ENCODE measurements at regions not wholly inside any gene's neighbourhood (a gene's known extent, or its start where the extent isn't known, plus 50 kb on each side); places are given as distances from the start of the nearest gene placed in this dataset.
"Not testable (repeated sequence)": the region's sequence is repeated elsewhere in the genome, so short reads cannot be mapped to it uniquely, and the experiment has no call there.

- TF ChIP-seq CTCF (IDR thresholded peaks at IDR 0.05; ENCODE audit: extremely low read depth, insufficient read depth, missing control alignments): no peak
- in situ Hi-C loops (cut with MboI; ENCODE audit: low pct_unique_long_range_greater_than_20kb, low sequenced_read_pairs, unreplicated experiment): no loop called here
- no peak for DNase-seq (ENCODE audit: low spot score)
These were observed 147.4 kb downstream of the C12orf75 start for GRCh38 chr12:105477873-105478272.

- in situ Hi-C loops (cut with MboI; ENCODE audit: low pct_unique_long_range_greater_than_20kb, low sequenced_read_pairs, unreplicated experiment); DNase-seq (ENCODE audit: low spot score): not testable (repeated sequence)
These were observed 148.3 kb downstream of the C12orf75 start for GRCh38 chr12:105478788-105479187.

DNA sequence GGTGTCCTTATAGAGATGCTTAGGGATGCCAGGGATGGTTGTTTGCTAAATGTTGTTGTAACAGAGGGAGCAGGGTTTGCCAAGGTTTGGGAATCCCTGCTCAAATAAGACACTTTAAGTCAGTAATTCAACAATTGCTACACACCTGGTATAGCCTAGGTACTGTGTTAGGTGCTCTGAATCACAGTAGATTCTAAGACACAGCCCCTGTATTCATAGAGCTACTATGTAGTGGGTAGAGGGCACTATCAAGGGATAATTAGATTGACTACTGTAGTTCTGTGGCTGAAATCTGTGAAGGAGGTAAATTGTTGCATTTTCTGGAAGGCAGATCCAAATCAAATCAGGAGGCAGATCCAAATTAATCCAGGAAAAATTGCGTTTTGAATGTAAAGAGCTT, 149.2 kb downstream of the C12orf75 start:
- in situ Hi-C loops (cut with MboI; ENCODE audit: low pct_unique_long_range_greater_than_20kb, low sequenced_read_pairs, unreplicated experiment): no loop called here
- no peak for TF ChIP-seq CTCF (IDR thresholded peaks at IDR 0.05; ENCODE audit: extremely low read depth, insufficient read depth, missing control alignments)
- DNase-seq (ENCODE audit: low spot score): no peak

- TF ChIP-seq CTCF (IDR thresholded peaks at IDR 0.05; ENCODE audit: extremely low read depth, insufficient read depth, missing control alignments): no peak
- in situ Hi-C loops (cut with MboI; ENCODE audit: low pct_unique_long_range_greater_than_20kb, low sequenced_read_pairs, unreplicated experiment): no loop called here
- no peak for DNase-seq (ENCODE audit: low spot score)
These were observed 149.7 kb downstream of the C12orf75 start for GRCh38 chr12:105480162-105480561.

- TF ChIP-seq CTCF (IDR thresholded peaks at IDR 0.05; ENCODE audit: extremely low read depth, insufficient read depth, missing control alignments): no peak
- in situ Hi-C loops (cut with MboI; ENCODE audit: low pct_unique_long_range_greater_than_20kb, low sequenced_read_pairs, unreplicated experiment): no loop called here
- no peak for DNase-seq (ENCODE audit: low spot score)
These were observed 151.2 kb downstream of the C12orf75 start for GRCh38 chr12:105481392-105482300.

DNA sequence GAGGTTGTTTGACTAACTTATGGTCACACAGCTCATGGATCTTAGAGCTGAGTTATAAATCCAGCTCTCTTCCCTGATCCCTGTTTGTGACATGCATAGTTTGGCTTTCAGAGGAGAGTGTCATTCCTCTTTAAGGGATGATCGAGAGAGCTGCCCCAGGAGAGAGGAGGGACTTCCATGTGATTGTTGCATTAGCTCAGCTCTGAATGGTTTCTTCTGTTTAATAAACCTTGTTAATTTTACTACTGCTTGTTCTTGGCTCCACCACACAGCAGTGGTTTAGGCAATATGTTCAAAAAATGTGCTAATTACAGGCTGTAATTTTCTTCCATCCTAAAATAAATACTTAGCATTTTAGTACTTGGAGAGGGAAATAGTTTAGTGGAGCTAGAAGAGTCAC, 152.5 kb downstream of the C12orf75 start:
- no peak for DNase-seq (ENCODE audit: low spot score)
- TF ChIP-seq CTCF (IDR thresholded peaks at IDR 0.05; ENCODE audit: extremely low read depth, insufficient read depth, missing control alignments): no peak
- in situ Hi-C loops (cut with MboI; ENCODE audit: low pct_unique_long_range_greater_than_20kb, low sequenced_read_pairs, unreplicated experiment): no loop called here

- TF ChIP-seq CTCF (IDR thresholded peaks at IDR 0.05; ENCODE audit: extremely low read depth, insufficient read depth, missing control alignments): no peak
- DNase-seq (ENCODE audit: low spot score): no peak
- in situ Hi-C loops (cut with MboI; ENCODE audit: low pct_unique_long_range_greater_than_20kb, low sequenced_read_pairs, unreplicated experiment): no loop called here
These were observed 153.2 kb downstream of the C12orf75 start for GRCh38 chr12:105483691-105484090.

All from GM13977 (cell line).